PC-3 (cell line): ENCODE measurements at regions not wholly inside any gene's neighbourhood (a gene's known extent, or its start where the extent isn't known, plus 50 kb on each side); places are given as distances from the start of the nearest gene placed in this dataset.

Source experiments
- ATAC-seq: fragments of 200-7000 bp; cut with Tn5 transposase; 2 replicates; pipeline ENCODE4 v1.9.1; 2020; ENCODE audit warnings: mild to moderate bottlenecking, moderate library complexity
- BruUV-seq: library from RNA; stranded (reverse); fragments of 400-500 nt; replicated peaks from 2 replicates; lab custom pipeline; 2021; lab: Mats Ljungman, UMichigan
- CTCF ChIA-PET: fragments of 300-600 bp; sonication (Branson Sonifier 250); formaldehyde crosslinking; loops from one replicate; lab custom pipeline; 2022; ENCODE audit warnings: antibody characterized with exemption; lab: Charles Lee
- POLR2A ChIA-PET: fragments of 300-600 bp; sonication (Branson Sonifier 250); formaldehyde crosslinking; loops from one replicate; lab custom pipeline; 2022; ENCODE audit warnings: antibody characterized with exemption; ENCODE audit not compliant: unreplicated experiment; lab: Charles Lee
- DNase-seq: peaks from one replicate; pipeline ENCODE4 v3.0.0-alpha.2; 2015
- H2AFZ ChIP-seq: fragments of 300-600 bp; sonication (generic); 2 replicates; pipeline ENCODE4 v1.6.0; 2016; ENCODE audit warnings: antibody characterized with exemption, low read length
- H3F3A ChIP-seq: fragments of 300-600 bp; sonication (generic); one replicate; pipeline ENCODE4 v1.6.0; 2017; ENCODE audit warnings: antibody characterized with exemption, low read length, control low read depth, mild to moderate bottlenecking; ENCODE audit not compliant: unreplicated experiment
- H3K27ac ChIP-seq: fragments of 300-600 bp; sonication (generic); 2 replicates; pipeline ENCODE4 v1.5.1; 2016; ENCODE audit warnings: mild to moderate bottlenecking, low read length
- H3K27me3 ChIP-seq: fragments of 300-600 bp; sonication (generic); 2 replicates; pipeline ENCODE4 v1.6.1; 2016; ENCODE audit warnings: low read length, mixed read lengths
- H3K36me3 ChIP-seq: fragments of 300-600 bp; sonication (generic); 2 replicates; pipeline ENCODE4 v1.6.1; 2016; ENCODE audit warnings: low read depth, mixed run types, low read length, mixed read lengths
- H3K4me1 ChIP-seq: fragments of 300-600 bp; sonication (generic); 2 replicates; pipeline ENCODE4 v1.5.1; 2016; ENCODE audit warnings: low read length; ENCODE audit not compliant: insufficient read depth
- H3K4me2 ChIP-seq: fragments of 300-600 bp; sonication (generic); 2 replicates; pipeline ENCODE4 v1.6.0; 2016; ENCODE audit warnings: low read length
- H3K4me3 ChIP-seq: fragments of 300-600 bp; sonication (generic); 2 replicates; pipeline ENCODE4 v1.5.1; 2016; ENCODE audit warnings: mild to moderate bottlenecking, low read length, mixed read lengths
- H3K79me2 ChIP-seq: fragments of 300-600 bp; sonication (generic); 2 replicates; pipeline ENCODE4 v1.6.1; 2017; ENCODE audit warnings: low read length, mixed read lengths
- H3K9ac ChIP-seq: fragments of 300-600 bp; sonication (generic); 2 replicates; pipeline ENCODE4 v1.6.0; 2016; ENCODE audit warnings: mild to moderate bottlenecking, low read length
- H3K9me2 ChIP-seq: fragments of 300-600 bp; sonication (generic); replicated peaks from 2 replicates; pipeline ENCODE4 v1.6.1; 2016; ENCODE audit warnings: mixed run types, low read length, mixed read lengths
- H3K9me3 ChIP-seq: fragments of 300-600 bp; sonication (generic); 2 replicates; pipeline ENCODE4 v1.6.1; 2016; ENCODE audit warnings: low read length, mixed read lengths
- H4K20me1 ChIP-seq: fragments of 300-600 bp; sonication (generic); 2 replicates; pipeline ENCODE4 v1.6.1; 2016; ENCODE audit warnings: low read length, mixed read lengths
- CTCF ChIP-seq: fragments of 300-600 bp; sonication (generic); conservative IDR thresholded peaks from 2 replicates; pipeline ENCODE4 v1.5.1; 2017; ENCODE audit warnings: antibody characterized with exemption, low read depth, mild to moderate bottlenecking, low read length
- EZH2 ChIP-seq: fragments of 300-600 bp; sonication (generic); IDR thresholded peaks from one replicate; pipeline ENCODE4 v1.6.1; 2017; ENCODE audit warnings: antibody characterized with exemption, mild to moderate bottlenecking, low read length; ENCODE audit not compliant: unreplicated experiment
- EZH2phosphoT487 ChIP-seq: fragments of 300-600 bp; sonication (generic); IDR thresholded peaks from 2 replicates; pipeline ENCODE4 v1.6.1; 2018; ENCODE audit warnings: mild to moderate bottlenecking, antibody characterized with exemption, low read length, borderline replicate concordance
- intact Hi-C: fragments of 100-400 bp; cut with micrococcal nuclease; formaldehyde crosslinking; loops from 2 replicates; pipeline ENCODE4 v1.9.0; 2023

- H3K4me1 ChIP-seq, result no peaks in the 10 kb centered on the region
- H3K27me3 ChIP-seq, result peaks cover 66% of the 10 kb centered on the region
- BruUV-seq, result no TSS peak
- no peak overlapping the region for H3K4me3 ChIP-seq
- DNase-seq (no peak), ATAC-seq (no peak)
- no peak overlapping the region for H3K4me2 ChIP-seq
- H3K79me2 ChIP-seq, result no peaks in the 10 kb centered on the region
- H2AFZ ChIP-seq, result no peak overlapping the region
- no peaks in the 10 kb centered on the region for H4K20me1 ChIP-seq
- ChIA-PET CTCF (no interaction called here), POLR2A (no interaction called here)
- no peaks in the 10 kb centered on the region for H3K36me3 ChIP-seq
- TF ChIP-seq EZH2phosphoT487, result no peak
- TF ChIP-seq EZH2, result no peak
- TF ChIP-seq CTCF, result no peak
- H3F3A ChIP-seq, result no peaks in the 10 kb centered on the region
- no peak overlapping the region for H3K9ac ChIP-seq
- no peaks in the 10 kb centered on the region for H3K9me3 ChIP-seq
- H3K27ac ChIP-seq, result no peak overlapping the region
- H3K9me2 ChIP-seq, result no peaks in the 10 kb centered on the region
- intact Hi-C loops, result no loop called here
Observed at GRCh38 chr13:111482126-111482525, 161.7 kb downstream of the TEX29 start.

- ATAC-seq (no peak), DNase-seq (no peak)
- Histone ChIP-seq H3F3A (no peaks in the 10 kb centered on the region), H3K4me1 (no peaks in the 10 kb centered on the region), H2AFZ (no peak overlapping the region), H3K9ac (no peak overlapping the region), H3K36me3 (no peaks in the 10 kb centered on the region), H3K4me2 (no peak overlapping the region), H3K27ac (no peak overlapping the region), H3K79me2 (no peaks in the 10 kb centered on the region), H3K27me3 (peaks cover 75% of the 10 kb centered on the region), H3K4me3 (no peak overlapping the region), H3K9me3 (no peaks in the 10 kb centered on the region), H3K9me2 (no peaks in the 10 kb centered on the region), H4K20me1 (no peaks in the 10 kb centered on the region)
- BruUV-seq, result no TSS peak
- intact Hi-C loops, result no loop called here
- TF ChIP-seq EZH2phosphoT487 (no peak), EZH2 (no peak), CTCF (no peak)
- ChIA-PET POLR2A (no interaction called here), CTCF (no interaction called here)
Observed at GRCh38 chr13:111482806-111483620, 162.6 kb downstream of the TEX29 start.

- no peaks in the 10 kb centered on the region for H4K20me1 ChIP-seq
- POLR2A ChIA-PET, result no interaction called here
- no peak for ATAC-seq
- no peaks in the 10 kb centered on the region for H3K79me2 ChIP-seq
- no peaks in the 10 kb centered on the region for H3K36me3 ChIP-seq
- BruUV-seq, result no TSS peak
- H3K4me2 ChIP-seq, result no peak overlapping the region
- H3K27me3 ChIP-seq, result peaks cover 80% of the 10 kb centered on the region
- CTCF ChIA-PET, result no interaction called here
- H3K4me3 ChIP-seq, result no peak overlapping the region
- no peak overlapping the region for H2AFZ ChIP-seq
- TF ChIP-seq CTCF (no peak), EZH2 (no peak), EZH2phosphoT487 (no peak)
- no peak overlapping the region for H3K9ac ChIP-seq
- DNase-seq, result no peak
- H3K27ac ChIP-seq, result no peak overlapping the region
- intact Hi-C loops, result no loop called here
- no peaks in the 10 kb centered on the region for H3K4me1 ChIP-seq
- no peaks in the 10 kb centered on the region for H3F3A ChIP-seq
- no peaks in the 10 kb centered on the region for H3K9me3 ChIP-seq
- H3K9me2 ChIP-seq, result no peaks in the 10 kb centered on the region
Observed at GRCh38 chr13:111483621-111483987, 163.2 kb downstream of the TEX29 start.
